ENCODE measurements at regions not wholly inside any gene's neighbourhood (a gene's known extent, or its start where the extent isn't known, plus 50 kb on each side); places are given as distances from the start of the nearest gene placed in this dataset.

DNA sequence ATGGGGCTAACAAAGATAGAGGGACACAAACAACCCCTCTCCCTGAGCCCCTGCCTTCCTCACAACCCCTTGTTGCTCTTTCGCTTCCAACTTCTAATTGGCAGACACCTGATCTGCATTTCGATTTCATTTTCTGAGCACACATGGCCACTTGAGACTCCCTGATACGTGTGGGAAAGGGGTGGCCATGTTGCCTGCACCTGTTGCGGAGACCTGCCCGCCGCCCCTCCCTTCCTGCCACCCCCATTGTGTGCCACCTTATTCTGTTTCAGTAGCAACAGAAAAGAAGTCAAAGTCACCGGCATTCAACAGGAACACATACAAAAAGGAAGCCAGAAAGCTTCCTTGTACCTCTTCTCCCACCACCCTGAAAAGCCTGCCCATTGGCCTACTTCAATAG, 254.7 kb upstream of the SOX9 start:
- no peak overlapping the region for H3K4me2 ChIP-seq (ENCODE audit: control insufficient read depth, extremely low read depth, insufficient read depth, low read depth, low read length)
- dilution Hi-C loops (cut with MboI; ENCODE audit: extremely low pct_ligation_motif_present, low sequenced_read_pairs) = no loop called here
- no peaks in the 10 kb centered on the region for H3K9me3 ChIP-seq (ENCODE audit: control insufficient read depth, low read depth, low read length)
- H4K20me1 ChIP-seq (ENCODE audit: control insufficient read depth, extremely low read depth, insufficient read depth, low read length) = no peaks in the 10 kb centered on the region
- no peaks in the 10 kb centered on the region for H3K4me1 ChIP-seq (ENCODE audit: control insufficient read depth, extremely low read depth, insufficient read depth, low read length)
- no peaks in the 10 kb centered on the region for H3K36me3 ChIP-seq (ENCODE audit: control insufficient read depth in 2 of 2, extremely low read depth in 1 of 2, insufficient read depth in 2 of 2, low read length in 2 of 2)
- DNase-seq (ENCODE audit: low read depth, low spot score) (no peak), FAIRE-seq (no peak)
- no peak overlapping the region for H2AFZ ChIP-seq (ENCODE audit: control insufficient read depth, low read length)
- no peak for TF ChIP-seq EZH2 (IDR thresholded peaks at IDR 0.05; ENCODE audit: low read length)
- TF ChIP-seq, protein P1, sequence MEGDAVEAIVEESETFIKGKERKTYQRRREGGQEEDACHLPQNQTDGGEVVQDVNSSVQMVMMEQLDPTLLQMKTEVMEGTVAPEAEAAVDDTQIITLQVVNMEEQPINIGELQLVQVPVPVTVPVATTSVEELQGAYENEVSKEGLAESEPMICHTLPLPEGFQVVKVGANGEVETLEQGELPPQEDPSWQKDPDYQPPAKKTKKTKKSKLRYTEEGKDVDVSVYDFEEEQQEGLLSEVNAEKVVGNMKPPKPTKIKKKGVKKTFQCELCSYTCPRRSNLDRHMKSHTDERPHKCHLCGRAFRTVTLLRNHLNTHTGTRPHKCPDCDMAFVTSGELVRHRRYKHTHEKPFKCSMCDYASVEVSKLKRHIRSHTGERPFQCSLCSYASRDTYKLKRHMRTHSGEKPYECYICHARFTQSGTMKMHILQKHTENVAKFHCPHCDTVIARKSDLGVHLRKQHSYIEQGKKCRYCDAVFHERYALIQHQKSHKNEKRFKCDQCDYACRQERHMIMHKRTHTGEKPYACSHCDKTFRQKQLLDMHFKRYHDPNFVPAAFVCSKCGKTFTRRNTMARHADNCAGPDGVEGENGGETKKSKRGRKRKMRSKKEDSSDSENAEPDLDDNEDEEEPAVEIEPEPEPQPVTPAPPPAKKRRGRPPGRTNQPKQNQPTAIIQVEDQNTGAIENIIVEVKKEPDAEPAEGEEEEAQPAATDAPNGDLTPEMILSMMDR (optimal IDR thresholded peaks at IDR 0.05 in 1 of 3, IDR thresholded peaks at IDR 0.05 in 1 of 3, conservative IDR thresholded peaks at IDR 0.05 in 1 of 3; ENCODE audit: extremely low read depth in 1 of 3, insufficient read depth in 2 of 3, low read length in 3 of 3) = no peak
- H3K9ac ChIP-seq (ENCODE audit: control insufficient read depth, extremely low read depth, insufficient read depth, low read length) = no peak overlapping the region
- no peak overlapping the region for H3K4me3 ChIP-seq (ENCODE audit: control insufficient read depth in 2 of 3, extremely low read depth in 1 of 3, insufficient read depth in 2 of 3, low read depth in 1 of 3, low read length in 3 of 3)
- H3K27ac ChIP-seq (ENCODE audit: control insufficient read depth, insufficient read depth, low read length) = no peak overlapping the region
- no peaks in the 10 kb centered on the region for H3K79me2 ChIP-seq (ENCODE audit: control insufficient read depth, insufficient read depth, low read length)
- H3K9me1 ChIP-seq (ENCODE audit: control insufficient read depth, extremely low read depth, insufficient read depth, low read length) = no peaks in the 10 kb centered on the region
- H3K27me3 ChIP-seq (ENCODE audit: control insufficient read depth, extremely low read depth, insufficient read depth, low read length) = no peaks in the 10 kb centered on the region

GRCh38 chr17:71869293-71869692, 251.5 kb upstream of the SOX9 start:
- no peak for FAIRE-seq

More at GRCh38 chr17:71869293-71869692, 251.5 kb upstream of the SOX9 start:
- Histone ChIP-seq H3K4me3 (ENCODE audit: control insufficient read depth in 2 of 3, extremely low read depth in 1 of 3, insufficient read depth in 2 of 3, low read depth in 1 of 3, low read length in 3 of 3) (no peak overlapping the region), H3K27ac (ENCODE audit: control insufficient read depth, insufficient read depth, low read length) (no peak overlapping the region), H3K79me2 (ENCODE audit: control insufficient read depth, insufficient read depth, low read length) (no peaks in the 10 kb centered on the region), H3K36me3 (ENCODE audit: control insufficient read depth in 2 of 2, extremely low read depth in 1 of 2, insufficient read depth in 2 of 2, low read length in 2 of 2) (no peaks in the 10 kb centered on the region), H4K20me1 (ENCODE audit: control insufficient read depth, extremely low read depth, insufficient read depth, low read length) (no peaks in the 10 kb centered on the region), H3K4me2 (ENCODE audit: control insufficient read depth, extremely low read depth, insufficient read depth, low read depth, low read length) (no peak overlapping the region), H3K9ac (ENCODE audit: control insufficient read depth, extremely low read depth, insufficient read depth, low read length) (no peak overlapping the region), H3K4me1 (ENCODE audit: control insufficient read depth, extremely low read depth, insufficient read depth, low read length) (no peaks in the 10 kb centered on the region), H3K27me3 (ENCODE audit: control insufficient read depth, extremely low read depth, insufficient read depth, low read length) (no peaks in the 10 kb centered on the region), H3K9me1 (ENCODE audit: control insufficient read depth, extremely low read depth, insufficient read depth, low read length) (no peaks in the 10 kb centered on the region), H2AFZ (ENCODE audit: control insufficient read depth, low read length) (no peak overlapping the region), H3K9me3 (ENCODE audit: control insufficient read depth, low read depth, low read length) (no peaks in the 10 kb centered on the region)
- no peak for DNase-seq (ENCODE audit: low read depth, low spot score)
- TF ChIP-seq, protein P1 (optimal IDR thresholded peaks at IDR 0.05 in 1 of 3, IDR thresholded peaks at IDR 0.05 in 1 of 3, conservative IDR thresholded peaks at IDR 0.05 in 1 of 3; ENCODE audit: extremely low read depth in 1 of 3, insufficient read depth in 2 of 3, low read length in 3 of 3) = no peak
- TF ChIP-seq EZH2 (IDR thresholded peaks at IDR 0.05; ENCODE audit: low read length) = no peak
- dilution Hi-C loops (cut with MboI; ENCODE audit: extremely low pct_ligation_motif_present, low sequenced_read_pairs) = no loop called here

All from keratinocyte (primary cell).